Medulla oblongata (tissue), 1 donor: ENCODE measurements at regions not wholly inside any gene's neighbourhood (a gene's known extent, or its start where the extent isn't known, plus 50 kb on each side); places are given as distances from the start of the nearest gene placed in this dataset.

Source experiments
- DNase-seq: peaks from one replicate; pipeline ENCODE4 v3.0.0-alpha.2; 2015; ENCODE audit errors: extremely low spot score

DNA sequence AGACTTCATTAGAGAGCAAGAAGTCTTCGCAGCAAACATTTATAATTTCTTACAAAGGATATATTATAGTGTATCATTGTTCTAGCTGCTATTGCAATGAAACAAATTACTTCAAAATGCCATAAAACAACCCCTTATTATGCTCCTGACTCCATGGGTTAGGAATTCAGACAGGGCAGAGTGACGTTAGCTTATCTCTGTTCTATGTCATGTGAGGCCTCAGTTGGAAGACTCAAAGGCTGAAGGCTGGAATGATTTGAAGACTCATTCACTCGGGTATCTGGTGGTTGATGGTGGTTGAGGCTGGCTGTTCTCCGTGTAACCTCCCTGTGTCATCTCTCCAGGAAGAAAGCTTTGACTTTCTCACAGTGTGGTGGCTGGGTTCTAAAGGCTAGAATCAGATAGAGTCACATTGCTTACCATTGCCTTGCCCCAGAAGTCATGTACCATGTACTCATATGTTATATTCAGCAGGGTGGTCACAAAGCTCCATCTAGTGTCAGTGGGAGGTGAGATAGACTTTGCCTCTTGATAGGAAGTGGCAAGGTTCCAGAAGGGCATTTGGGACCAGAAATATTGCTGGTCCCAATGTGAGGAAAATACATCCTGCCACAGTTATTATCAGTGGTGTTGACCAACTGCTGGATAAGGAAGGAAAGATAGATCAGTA, 226.9 kb downstream of the TMEM38B start:
- no peak for DNase-seq

DNA sequence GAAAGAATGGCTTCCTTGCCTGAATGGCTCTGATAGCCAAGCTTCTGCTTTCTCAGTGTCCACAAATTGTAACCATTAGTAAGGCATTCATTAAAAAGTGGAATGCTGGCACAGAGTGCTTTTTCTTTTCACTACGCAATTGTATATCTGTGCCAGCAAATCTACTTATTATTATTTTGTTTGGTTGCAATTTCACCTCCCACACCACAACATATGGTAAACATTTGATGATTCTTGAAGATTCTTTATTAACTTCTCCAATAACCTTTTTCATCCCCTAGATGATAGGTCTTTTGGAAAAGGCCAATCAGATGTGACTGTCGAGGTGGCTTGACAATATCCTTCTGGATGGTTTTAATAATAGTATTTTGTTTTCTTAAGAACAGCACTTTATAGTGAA, 234.1 kb downstream of the TMEM38B start:
- DNase-seq = no peak

DNA sequence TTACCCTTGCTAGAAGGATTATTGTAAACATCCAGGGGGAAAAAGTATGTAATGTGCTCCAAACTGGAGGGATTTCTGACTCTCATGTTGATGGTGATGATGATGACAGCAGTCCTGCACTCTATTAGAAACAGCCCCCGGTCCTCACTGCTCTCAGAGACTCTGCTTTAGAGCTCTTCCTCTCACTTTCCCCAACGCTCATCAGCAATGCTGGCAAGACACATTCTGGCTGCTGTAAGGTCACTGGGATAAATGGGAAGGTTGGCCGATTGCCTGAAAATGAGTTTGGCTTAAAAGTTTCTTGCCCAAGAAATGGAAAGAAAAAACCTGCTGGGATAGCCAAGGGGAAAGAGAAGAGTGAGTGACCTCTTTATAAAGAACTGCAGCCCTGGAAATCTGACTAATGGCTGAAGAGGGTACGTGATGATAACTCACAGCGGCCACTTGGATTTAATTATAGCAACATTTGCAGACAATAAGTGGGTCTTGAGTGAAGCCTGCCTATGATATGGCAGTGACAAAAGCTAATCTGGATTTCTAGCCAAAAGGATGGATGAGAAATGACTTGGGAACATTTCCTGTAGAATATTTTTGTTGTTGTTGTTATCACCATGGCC, 235.8 kb downstream of the TMEM38B start:
- DNase-seq = peak; percentile 29

DNA sequence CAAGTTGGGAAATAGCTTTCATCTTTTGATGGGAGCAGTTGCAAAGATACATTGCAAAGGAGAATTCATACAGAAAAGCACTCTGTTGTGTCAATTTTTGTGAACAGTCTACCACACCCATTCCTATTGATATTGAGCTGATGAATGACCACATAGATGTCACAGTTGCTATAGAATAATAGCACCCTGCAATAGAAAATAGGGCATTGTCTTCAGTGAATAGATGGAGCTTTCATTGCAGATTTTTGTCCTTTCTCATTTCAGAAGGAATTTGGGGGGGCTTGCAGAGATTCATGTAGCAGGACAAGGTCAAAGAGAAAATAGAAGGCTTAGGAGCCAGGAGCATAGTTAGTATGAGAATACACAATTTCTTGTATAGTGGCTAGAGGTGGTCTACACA, 237.9 kb downstream of the TMEM38B start:
- peak; percentile 33 for DNase-seq

DNA sequence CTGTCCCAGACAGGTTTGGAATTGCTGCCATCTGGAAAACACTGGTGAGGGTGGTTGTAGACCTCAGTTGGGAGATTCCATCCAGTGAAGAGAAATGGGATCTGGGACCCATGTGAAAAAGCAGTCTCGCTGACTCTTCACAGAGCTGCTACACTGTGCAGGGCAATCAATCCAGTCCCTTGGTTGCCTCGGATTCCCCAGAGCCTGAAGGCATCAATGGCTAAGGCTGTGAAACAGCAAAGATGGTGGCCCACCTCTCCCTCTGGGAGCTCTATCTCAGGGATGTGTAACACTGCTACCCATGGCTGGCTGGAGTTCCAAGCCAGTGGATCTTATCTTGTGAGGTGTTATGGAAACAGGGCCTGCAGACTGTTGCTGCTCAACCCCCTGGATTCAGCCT, 256.1 kb downstream of the TMEM38B start:
- no peak for DNase-seq

DNA sequence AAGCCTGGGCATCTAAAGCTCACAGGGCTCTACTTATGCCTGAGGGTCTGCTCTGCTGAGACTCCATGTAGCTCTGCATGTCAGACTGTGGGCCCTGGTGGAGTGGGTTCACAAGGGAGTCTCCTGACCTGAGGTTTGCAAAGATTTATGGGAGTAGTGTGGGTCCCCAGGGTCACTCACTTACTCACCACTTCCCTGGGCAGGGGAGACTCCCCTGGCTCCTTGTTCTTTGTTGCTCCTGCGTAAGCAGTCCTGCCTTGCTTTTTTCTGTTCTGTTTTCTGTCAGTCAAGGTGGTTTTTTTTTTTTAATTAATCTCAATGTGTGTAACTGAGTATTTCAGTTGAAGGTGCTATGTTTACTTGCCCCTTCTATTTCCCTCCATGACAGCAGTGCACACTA, 256.6 kb downstream of the TMEM38B start:
- DNase-seq = no peak

DNA sequence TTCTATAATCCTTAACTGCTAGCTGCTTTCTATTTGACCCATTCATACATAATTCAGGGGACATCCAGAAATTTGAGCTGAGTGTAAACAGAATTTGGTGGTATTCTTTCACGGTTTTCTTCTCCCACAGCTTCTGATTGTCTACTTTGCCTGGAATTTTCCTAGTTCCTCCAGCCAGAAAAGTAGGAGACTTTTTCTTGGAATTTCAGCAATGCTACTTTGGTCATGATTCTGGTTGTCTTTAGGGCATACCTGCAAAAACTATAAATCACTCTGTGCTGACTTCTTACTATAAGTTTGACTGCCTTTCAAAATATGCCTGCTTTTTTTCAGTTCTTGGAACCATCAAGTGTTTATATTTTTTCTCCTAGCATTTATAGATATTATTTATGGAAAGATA, 260.2 kb downstream of the TMEM38B start:
- DNase-seq = no peak

DNA sequence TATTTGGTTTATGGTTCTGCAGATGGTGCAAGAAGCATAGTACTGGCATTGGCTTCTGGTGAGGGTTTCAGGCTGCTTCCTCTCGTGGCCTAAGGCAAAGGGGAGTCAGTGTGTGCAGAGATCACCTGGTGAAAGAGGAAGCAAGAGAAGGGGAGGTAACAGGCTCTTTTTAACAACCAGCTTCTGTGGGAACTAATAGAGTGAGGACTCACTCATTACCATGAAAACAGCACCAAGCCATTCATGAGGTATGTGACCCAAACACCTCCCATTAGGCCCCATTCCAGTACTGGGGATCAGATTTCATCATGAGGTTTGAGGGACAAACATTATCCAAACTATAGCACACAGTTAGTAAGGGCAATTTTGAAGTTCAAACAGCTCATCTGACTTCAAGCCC, 263.5 kb downstream of the TMEM38B start:
- no peak for DNase-seq

DNA sequence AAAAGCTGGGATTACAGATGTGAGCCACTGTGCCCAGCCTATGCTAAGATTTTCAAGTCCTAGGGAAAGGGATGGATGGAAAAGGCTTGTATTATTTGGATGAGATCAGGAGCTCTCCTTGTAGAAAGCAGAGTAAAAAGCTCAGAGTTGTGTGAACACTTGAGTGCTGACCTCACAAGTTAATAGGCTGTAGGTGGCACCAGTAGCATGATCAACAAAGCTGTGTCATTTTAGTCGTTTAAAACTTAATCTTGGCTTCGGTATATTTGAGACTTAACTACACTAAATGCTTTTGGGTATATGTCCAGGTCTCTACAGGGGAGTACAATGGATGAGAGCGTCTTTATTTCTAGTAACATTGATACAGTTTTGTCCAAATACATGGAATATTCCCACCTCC, 264.2 kb downstream of the TMEM38B start:
- peak; percentile 45 for DNase-seq

DNA sequence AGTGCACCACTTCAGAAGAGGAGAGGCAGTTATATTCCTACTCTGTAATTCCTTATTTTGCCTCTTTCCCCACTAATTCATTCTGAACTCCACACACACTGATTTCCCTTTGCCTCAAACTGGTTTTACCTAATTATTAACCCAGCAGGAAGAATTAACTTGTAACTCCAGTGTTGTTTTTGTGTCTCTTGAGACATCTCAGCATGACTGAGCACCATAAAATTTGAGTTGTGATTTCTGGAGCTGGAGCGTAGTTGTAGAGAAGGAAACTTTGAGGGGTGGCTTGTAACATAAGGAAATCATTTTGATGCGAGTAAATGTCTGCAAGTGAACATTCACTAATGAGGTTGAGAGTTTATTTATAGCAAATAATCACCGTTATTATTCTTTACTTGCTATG, 265.2 kb downstream of the TMEM38B start:
- DNase-seq = no peak

DNA sequence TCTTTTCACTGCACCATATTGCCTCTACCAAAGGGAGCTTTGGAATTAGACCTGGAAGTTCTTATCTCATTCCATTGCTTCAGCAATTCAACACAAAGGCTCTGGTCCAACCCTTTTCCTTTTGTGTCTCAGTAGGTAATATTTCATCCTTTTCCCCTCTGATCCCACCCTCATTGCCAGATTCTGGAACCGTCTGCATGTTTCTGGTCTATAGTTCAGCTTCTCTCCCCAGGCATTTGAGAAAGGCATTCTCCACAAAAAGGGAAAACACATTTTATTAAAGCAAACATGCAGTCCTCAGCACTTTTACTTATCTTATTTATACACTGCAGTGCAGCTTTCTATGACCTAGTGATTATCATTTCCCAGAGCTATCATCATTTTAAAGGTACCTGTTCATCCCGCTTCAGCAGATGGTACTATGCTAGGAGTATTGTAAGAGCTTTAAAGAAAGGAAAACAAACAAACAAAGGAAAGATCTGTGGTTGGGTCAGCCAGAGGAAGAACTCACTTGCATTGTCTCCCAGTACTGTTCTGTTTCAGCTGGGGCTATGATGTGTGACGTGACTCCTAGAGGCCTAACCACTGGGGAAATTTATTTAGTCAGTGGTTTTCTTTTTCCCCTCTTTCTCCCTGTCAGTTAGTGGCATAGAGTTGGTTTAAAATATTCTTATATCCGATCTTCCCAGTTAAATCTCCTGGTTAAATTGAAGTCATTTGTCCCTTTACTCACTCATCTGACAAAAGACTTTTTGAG, 269.2 kb downstream of the TMEM38B start:
- peak; percentile 33 for DNase-seq

DNA sequence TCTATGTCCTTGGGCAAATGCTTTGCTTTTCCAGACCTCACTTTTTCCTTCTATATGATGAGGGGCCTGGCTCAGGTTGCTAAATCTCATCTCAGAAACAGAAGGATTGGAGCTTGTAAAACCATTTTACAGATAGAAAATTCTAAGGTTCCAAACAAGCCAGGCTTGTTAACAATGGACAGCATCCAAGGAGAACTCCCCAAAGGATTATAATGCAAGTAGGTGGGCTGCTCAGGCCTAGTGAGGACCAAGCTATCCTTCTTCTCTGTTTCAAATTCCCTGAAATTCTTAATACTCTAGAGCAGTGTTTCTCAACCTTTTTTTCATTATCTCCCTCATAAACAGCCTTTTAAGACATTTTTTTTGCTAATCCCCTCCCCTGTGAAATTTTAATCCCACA, 269.8 kb downstream of the TMEM38B start:
- DNase-seq = no peak

DNA sequence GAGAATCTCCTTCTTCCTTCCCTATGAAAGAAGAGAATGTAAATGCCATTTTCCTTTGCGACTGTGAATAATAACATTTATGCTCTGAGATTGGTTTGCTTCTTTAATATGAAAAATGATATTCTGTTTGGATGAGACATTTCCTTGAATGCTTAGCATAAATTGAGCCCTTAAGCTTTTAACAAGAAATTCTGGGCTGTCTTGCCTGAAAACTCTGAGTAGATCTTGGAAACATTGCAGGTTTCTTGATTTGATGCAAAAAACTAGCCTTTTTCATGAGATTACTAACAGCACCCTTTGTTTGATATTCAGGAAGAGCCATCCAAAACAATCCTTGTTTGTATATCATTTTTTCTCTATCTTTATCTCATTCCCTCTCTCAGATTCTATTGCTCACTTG, 272.5 kb downstream of the TMEM38B start:
- no peak for DNase-seq

DNA sequence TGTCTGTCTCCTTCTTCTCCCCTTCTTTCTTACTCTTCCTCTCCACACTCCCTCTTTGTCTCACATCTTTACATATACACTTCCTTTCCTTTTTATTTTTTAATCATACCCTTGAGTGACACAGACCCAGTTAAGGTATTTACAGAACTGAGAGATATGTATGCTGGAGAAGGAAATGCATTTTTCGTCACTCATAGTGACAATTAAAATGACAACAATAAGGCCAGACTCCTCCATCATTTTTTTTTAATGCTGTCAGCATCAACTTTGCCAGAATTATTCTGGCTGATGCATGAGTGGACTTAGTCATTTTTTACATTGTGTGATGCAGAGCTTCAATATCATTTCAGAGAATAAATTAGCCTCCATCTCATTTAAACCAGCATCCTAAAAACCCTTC, 272.9 kb downstream of the TMEM38B start:
- peak; percentile 23 for DNase-seq

DNA sequence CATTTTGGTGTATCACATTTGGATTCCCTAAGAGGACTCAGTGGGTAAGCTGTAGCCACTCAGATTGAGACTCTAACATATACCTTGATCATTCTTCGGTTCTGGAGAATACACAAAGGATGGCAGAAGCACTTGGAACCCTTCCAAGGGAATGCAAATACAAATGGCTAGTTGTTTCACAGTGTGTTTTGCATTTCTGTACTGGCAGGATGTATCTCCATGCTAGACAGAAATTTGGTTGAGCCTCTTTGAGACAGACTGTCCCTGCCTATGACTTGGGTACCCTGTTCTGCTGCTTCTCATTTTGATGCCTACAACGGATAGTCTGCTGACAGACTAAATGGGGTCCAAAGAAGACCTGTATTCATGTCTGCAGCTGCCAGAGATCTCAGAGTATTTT, 273.5 kb downstream of the TMEM38B start:
- DNase-seq = peak; percentile 66

DNA sequence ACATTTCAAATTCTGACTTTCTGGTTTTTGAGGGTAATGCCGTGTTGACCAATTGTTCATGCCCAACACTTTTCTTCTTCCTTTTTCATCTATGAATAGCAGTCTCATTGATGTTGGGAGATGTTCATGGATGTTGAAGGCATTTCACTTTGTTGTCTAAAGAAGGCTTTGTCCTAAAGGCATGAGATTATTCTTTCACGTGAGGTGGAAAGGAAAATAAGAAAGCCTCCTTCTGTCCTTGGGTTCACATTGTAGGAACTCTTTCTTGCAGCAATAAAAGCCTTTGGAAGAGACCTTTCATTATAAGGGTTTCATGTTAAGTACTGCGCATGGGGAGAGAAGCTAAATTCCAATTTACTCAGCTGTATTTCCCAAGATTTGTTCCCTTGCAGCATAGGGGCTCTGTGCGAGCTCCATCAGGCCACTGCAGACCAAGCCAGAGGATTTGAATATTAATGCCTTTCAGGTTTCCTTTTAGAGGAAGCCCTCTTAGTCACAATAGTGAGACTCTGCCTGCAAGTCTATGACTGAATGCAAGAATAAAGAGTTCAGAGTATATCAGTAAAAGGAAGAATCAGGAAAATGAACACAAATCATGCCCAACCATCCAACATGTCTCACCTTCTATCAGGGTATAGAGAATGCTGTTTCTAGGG, 274.6 kb downstream of the TMEM38B start:
- DNase-seq = peak; percentile 13

DNA sequence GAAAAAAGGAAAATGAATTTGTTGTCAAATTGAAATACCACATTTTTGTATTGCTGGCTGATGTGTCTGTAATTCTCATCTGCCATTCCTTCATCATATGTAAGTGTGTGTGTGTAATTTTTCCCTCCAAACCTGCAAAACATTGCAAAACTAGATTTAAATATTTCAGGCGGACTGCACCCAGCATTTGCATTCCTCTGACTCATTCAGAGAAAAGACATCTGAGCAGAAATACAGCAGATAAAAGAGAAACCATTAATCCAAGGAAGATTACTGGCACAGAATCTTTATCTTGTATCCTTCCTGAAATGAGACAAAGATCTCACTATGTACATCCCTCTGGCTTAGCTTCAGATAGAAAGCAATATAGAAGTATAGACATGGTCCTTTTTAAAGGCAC, 275.3 kb downstream of the TMEM38B start:
- peak; percentile 22 for DNase-seq

DNA sequence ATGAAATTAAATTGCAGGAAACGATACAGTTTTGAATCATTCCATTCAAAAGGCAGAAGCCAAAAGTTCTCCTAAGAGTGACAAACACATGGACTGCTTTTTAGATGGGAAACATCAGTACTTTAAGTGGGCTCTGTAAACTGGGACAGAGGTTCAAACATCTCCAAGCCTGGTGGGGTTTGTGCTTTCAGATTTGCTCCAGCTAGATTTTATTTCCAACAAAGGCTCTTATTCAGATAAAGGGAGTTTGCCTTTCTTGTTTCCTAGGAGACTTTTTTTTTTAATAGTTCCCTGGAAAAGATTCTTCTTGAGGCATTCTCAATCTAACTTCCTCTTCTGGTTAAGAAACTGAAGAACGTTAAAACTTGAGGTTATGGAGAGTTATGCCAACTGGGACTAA, 277.6 kb downstream of the TMEM38B start:
- DNase-seq = no peak

DNA sequence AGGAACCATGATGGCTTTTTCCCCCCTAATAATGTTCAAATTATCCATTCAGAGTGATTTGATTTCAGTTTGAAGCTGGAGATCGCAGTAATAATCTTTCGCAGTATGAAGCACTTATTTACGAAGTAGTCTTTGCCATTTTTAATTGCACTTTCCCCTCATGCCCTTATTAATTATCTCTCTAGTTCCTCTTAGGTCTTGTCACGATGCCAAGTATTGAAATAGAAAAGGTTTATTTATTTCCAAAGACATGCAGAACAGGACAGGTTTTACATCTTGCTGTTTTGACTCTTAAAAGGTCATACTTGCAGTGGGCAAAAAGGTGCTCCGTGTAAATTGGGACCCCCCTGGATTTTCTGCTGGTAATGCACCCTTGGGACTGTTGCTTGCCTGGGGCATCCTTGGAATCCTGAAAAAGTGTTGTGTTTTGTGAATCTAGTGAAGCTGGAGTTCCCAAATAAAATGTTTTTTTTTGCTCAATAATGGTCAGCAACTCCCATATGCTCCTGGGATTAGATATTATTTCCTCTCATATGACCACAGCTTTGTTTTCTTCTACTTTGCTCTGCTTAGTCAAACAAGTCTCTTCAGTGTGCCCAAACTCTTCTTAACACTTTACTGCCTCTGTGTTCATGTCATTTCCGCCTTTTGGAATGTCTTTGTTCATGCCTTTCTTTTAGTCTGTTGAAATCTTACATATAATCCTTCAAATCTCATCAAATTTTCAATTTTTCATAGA, 278.3 kb downstream of the TMEM38B start:
- DNase-seq = peak; percentile 10

DNA sequence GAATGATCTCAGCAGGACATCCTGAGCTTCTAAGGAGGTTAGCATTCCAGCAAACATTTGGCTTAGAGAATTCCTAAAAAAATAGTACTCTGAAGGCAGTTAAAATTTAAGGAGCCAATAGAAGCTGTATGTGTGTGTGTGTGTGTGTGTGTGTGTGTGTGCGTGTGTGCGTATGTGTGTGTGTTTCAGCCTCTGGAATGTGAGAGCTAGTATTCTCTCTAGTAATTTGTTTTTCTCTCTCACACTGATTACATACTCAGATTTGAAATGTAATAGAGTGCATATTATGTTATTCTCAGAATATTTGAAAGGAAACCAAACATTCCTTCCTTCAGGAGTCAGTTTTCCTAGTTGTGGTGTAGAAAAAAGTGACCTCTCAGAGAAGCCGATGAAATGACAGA, 279.6 kb downstream of the TMEM38B start:
- peak; percentile 12 for DNase-seq

DNA sequence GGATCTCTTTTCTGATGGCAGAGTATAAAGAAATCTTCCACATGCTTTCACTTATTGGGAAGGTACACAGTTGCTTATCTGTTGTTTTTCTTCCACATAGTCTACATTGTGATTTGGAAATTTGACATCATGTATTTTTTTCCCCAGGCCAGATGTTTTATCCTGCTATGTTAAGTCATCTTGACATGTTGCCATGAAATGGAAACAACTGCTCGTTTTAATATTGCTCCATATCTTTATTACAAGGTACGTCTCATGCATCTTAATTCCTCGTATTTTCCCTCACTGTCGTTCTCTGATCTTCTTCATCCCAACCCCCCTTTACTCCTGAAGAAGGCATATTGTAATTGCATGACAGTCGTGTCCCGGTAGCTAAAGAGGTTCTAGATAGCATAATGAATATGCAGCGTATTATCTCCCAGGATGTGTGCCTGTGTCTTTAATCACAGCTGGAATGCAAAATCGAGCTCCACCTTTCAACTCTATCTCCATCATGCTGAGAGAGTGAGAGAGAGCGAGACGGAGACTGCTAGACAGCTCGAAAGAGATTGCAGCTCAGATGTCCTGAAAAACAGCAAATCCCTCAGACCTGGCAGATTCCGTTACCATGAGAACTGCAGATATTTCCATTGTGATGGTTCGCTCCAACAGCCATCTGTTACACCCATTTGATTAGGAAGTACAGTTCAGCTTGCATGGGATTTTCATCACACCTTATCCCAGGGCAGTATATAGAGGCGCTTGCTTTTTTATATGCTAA, 281.7 kb downstream of the TMEM38B start:
- peak; percentile 9 for DNase-seq
